SKM-1 (cell line): ENCODE measurements at regions not wholly inside any gene's neighbourhood (a gene's known extent, or its start where the extent isn't known, plus 50 kb on each side); places are given as distances from the start of the nearest gene placed in this dataset.

Experiments used
- DNase-seq: peaks from one replicate; lab custom pipeline; 2025; ENCODE audit not compliant: unreplicated experiment; lab: John Stamatoyannopoulos, UW

GRCh38 chr2:198259496-198259895, 455.1 kb downstream of the PLCL1 start:
- DNase-seq: no peak

DNA sequence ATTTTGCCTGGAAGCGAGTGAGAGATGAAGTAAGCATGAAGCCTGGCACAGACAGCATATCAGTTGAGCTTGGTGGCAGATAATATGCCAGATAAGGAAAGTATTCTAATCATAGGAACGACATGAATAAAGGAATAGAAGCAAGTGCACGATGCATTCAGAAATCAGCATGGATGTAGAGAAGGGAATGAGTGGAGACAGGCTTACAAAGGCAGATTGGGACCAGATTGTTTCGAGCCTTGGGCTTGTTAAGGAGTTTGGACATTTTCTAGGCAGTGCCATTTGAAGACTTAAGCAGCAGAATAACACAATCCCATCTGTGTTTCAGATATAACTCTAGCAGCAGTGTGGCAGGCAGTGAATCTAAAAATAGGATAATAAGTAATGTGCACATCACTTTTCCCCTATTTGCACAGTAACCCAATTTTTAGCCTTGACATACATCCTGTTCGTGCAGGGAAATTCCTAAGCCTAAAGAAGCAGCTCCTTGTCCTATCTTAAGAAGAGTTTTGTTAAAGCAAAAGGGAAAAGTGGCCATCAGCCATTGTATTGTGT, 450.2 kb downstream of the PLCL1 start:
- no peak for DNase-seq

DNA sequence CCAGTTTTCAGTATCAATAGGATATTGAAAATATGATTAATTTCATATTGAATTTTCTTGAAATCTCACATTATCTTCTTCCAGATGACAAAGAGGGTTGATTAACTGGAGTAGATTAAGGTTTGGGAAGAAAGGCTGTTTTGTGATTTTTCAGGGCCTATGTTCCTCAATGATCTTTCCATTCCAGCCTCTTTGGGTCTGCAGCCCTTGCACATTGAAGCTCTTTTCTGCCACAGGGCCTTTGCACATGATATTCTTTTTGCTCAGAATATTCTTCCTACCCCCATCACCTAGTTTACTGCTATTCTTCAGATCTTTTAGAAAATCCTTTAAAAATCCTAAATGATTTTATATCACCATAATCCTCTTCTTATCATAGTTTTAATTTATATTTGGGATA, 449.6 kb downstream of the PLCL1 start:
- no peak for DNase-seq

DNA sequence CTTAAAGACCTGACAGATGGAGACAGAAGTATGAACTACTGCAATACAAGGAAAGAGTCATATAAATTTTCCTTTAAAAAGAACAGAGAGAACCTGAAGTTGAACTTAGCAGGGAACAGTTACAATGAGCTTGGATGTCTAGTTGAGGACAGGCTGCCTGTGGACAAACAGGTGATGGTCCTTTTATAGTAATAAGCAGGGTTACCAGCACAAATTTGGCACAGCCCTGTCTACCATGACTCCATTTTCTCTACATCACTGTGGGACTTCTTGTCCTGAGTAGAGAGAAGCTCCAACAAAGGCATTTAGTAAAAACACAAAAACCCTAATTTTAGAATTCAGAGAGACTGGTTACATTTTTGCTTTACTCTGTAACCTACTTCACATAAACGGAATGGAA, 448.1 kb downstream of the PLCL1 start:
- DNase-seq: no peak

DNA sequence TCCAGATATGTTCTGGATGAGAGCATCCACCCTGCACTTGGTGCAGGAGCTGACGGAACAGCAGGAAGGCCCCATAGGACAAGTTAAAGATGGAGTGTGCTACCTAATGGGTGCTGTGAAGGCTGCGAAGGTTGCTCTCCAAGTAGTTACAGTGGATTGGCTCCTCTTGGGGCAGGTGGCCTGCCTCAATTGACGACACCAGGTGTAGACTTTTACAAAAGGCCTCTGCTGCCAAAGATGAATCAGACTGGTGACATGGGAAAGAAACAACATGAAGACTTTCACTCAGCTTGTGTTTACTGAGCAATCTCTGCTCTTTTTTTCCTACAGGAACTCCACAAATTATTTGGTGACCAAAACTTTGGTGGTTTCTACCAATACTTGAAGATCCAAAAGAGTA, 437.7 kb downstream of the PLCL1 start:
- DNase-seq: no peak

- no peak for DNase-seq
These were observed 434.0 kb downstream of the PLCL1 start for GRCh38 chr2:198238429-198238828.

GRCh38 chr2:198236338-198236737, 431.9 kb downstream of the PLCL1 start:
- DNase-seq: no peak

GRCh38 chr2:198232281-198232680, 427.9 kb downstream of the PLCL1 start:
- DNase-seq: no peak

- DNase-seq: no peak
These were observed 427.2 kb downstream of the PLCL1 start for GRCh38 chr2:198231562-198231961.

- no peak for DNase-seq
These were observed 416.6 kb downstream of the PLCL1 start for GRCh38 chr2:198220763-198221610.

DNA sequence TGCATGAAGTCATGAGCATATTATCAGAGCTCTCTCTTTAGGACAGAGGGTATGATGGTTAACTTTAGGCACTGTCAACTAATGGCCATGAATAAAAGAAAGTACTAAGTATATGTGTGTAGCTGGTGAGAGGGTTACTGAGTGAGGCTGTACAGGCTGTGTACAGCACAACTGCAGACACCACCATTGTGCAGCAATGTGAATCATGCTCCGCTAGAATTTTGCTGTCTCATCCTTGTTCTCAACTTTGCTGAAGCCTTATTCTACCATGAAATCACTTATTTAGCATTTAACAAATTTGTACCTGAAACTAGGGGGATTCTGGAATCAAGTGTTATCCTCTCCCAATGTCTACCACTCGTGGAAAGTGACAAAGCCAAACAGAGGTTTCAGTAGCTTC, 414.9 kb downstream of the PLCL1 start:
- DNase-seq: no peak

DNA sequence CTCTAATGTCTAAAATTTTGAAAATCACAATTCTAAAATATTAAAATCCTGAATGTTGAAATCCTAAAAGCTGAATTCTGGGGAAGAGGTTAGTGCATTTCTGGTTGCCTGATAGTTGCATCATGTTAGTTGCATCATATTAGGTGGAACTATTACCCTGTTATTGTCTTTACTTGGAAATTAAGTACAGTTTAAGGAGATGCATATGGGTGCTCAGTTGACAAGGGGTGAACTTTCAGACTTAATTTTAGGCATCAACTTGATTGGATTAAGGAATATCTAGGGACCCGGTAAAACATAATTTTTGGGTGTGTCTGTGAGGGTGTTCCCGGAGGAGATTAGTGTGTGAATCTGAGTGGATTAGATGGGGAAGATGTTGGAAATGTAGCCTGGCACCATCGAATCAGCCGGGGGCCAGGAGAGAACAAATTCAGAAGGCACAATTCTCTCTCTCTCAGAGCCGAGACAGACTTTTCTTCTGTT, 409.8 kb downstream of the PLCL1 start:
- DNase-seq: no peak

- no peak for DNase-seq
These were observed 408.9 kb downstream of the PLCL1 start for GRCh38 chr2:198213253-198213652.

DNA sequence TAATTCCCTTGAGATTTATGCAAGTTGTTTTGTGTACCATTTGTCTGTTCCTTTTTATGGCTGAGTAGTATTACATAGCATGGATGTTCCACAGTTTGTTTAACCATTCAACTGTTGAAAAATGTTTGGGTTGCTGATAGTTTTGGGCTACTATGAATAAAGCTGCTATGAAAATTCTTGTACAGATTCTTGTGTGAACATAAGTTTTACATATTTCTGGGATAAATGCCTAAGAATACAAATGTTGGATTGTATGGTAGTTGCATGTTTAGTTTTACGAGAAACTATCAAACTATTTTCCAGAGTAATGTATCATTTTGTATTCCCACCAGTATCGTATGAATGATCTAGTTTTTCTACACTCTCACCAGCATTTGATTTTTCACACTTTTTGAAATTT, 407.3 kb downstream of the PLCL1 start:
- DNase-seq: no peak

DNA sequence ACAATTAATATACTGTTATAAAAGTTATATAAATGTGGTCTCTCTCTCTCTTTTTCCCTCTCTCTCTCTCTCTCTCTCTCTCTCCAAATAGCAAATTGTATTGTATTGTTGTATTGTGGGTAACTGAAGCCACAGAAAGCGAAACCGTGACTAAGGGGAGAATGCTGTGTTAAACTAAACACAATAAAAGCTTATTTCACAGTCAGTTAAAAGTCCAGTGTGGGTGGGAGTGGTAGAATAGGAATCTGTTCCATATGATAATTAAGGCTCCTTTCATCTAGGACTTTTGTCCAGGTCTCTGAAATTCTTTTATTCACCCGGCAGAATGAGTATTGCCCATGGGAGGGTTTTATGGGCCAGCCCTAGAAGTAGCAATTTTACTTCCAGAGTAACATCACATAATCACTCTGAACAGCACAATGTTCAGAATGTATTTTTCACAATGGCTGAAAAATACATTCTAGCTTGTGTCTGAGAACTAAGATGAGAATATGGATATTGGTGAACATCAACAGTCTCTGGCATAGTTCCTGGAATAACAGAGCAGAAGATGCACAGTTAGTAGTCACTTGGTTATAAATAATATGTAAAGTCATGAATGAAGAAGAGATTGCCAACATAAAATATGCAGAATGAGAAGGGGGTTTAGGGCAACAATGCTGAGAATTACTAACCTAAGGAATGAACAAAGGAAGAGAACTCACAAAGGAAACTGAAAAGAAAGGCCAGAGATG, 399.1 kb downstream of the PLCL1 start:
- DNase-seq: no peak
